ENCODE measurements at regions not wholly inside any gene's neighbourhood (a gene's known extent, or its start where the extent isn't known, plus 50 kb on each side); places are given as distances from the start of the nearest gene placed in this dataset.

DNA sequence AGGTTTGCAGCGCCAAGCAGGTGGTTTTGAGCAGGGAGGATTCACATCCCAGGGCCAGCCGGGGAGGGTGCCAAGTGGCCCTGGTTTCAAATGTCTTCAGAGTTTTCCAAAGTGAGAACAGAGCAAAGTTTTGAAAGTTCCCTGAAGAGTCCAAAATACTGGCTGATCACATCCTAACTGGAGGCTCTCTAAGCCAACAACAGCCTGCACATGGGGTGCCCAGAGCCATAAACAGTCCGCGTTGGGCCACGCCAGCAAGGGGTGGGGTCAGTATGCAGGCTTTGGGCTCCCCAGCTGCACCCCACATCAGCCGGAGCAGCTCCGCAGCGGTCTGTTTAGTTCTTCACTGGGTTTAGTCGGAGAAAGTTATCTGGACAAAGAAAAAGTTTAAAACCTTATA lies 150.9 kb downstream of the C16orf95 start (continued):
- no peak for TF ChIP-seq SUPT20H (IDR thresholded peaks at IDR 0.05; ENCODE audit: borderline replicate concordance, control insufficient read depth, low read depth, low read length)
- TF ChIP-seq NFIC (IDR thresholded peaks at IDR 0.05; ENCODE audit: low read depth, low read length): no peak
- TF ChIP-seq PML (IDR thresholded peaks at IDR 0.05; ENCODE audit: low read length): no peak
- TF ChIP-seq MTA2 (IDR thresholded peaks at IDR 0.05; ENCODE audit: low read depth): no peak
- TF ChIP-seq BRCA1 (IDR thresholded peaks at IDR 0.05; ENCODE audit: low read depth, low read length): no peak
- TF ChIP-seq, protein P1, sequence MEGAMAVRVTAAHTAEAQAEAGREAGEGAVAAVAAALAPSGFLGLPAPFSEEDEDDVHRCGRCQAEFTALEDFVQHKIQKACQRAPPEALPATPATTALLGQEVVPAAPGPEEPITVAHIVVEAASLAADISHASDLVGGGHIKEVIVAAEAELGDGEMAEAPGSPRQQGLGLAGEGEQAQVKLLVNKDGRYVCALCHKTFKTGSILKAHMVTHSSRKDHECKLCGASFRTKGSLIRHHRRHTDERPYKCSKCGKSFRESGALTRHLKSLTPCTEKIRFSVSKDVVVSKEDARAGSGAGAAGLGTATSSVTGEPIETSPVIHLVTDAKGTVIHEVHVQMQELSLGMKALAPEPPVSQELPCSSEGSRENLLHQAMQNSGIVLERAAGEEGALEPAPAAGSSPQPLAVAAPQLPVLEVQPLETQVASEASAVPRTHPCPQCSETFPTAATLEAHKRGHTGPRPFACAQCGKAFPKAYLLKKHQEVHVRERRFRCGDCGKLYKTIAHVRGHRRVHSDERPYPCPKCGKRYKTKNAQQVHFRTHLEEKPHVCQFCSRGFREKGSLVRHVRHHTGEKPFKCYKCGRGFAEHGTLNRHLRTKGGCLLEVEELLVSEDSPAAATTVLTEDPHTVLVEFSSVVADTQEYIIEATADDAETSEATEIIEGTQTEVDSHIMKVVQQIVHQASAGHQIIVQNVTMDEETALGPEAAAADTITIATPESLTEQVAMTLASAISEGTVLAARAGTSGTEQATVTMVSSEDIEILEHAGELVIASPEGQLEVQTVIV (IDR thresholded peaks at IDR 0.05; ENCODE audit: borderline replicate concordance, partially characterized antibody): no peak
- TF ChIP-seq RB1 (IDR thresholded peaks at IDR 0.05; ENCODE audit: borderline replicate concordance): no peak

DNA sequence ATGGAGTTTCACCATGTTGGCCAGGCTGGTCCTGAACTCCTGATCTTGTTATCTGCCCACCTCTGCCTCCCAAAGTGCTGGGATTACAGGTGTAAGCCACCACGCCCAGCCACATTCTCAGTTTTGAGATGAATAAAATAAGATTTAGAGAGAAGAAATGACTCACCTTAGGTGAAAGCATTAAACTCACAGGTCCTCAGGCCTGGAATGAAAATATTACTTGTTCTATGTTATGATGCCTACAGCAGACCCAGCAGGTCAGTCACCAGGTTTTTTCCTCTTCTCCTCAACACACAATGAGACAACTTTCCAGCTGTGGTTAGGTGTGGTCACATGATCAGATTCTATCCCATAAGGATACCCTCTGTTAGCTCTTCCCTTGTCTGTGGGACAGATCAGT lies 150.3 kb downstream of the C16orf95 start:
- ChIA-PET POLR2A (no interaction called here), SMC1A (ENCODE audit: uncharacterized antibody, unreplicated experiment) (no interaction called here), CTCF (no interaction called here), RAD21 (ENCODE audit: unreplicated experiment) (no interaction called here)
- H3K27ac ChIP-seq (ENCODE audit: control insufficient read depth, insufficient read depth): no peak overlapping the region
- no peak overlapping the region for H3K9ac ChIP-seq (ENCODE audit: control insufficient read depth, insufficient read depth, low read length)
- H3K4me3 ChIP-seq: no peak overlapping the region
- no peaks in the 10 kb centered on the region for H4K20me1 ChIP-seq (ENCODE audit: control insufficient read depth, insufficient read depth)
- WGBS (ENCODE audit: insufficient coverage, insufficient replicate concordance, low lambda C conversion rate, missing lambda C conversion rate): 0% methylated on average over 1 of the region's 1 CpG
- BruUV-seq (replicated peaks): no TSS peak
- H2AFZ ChIP-seq (ENCODE audit: control insufficient read depth, low read depth, low read length): no peak overlapping the region
- H3K36me3 ChIP-seq (ENCODE audit: control insufficient read depth in 2 of 2, insufficient read depth in 2 of 2, low read length in 1 of 2): no peaks in the 10 kb centered on the region
- H3K79me2 ChIP-seq (ENCODE audit: control insufficient read depth, insufficient read depth, low read length): no peaks in the 10 kb centered on the region
- intact Hi-C loops (cut with micrococcal nuclease; ENCODE audit: unreplicated experiment): no loop called here
- no peak overlapping the region for H3K4me2 ChIP-seq (ENCODE audit: control insufficient read depth, insufficient read depth)
- no peaks in the 10 kb centered on the region for H3K4me1 ChIP-seq (ENCODE audit: control insufficient read depth, insufficient read depth, low read length)
- no peak for TF ChIP-seq SMARCA5 (IDR thresholded peaks at IDR 0.05)
- TF ChIP-seq, protein P2, sequence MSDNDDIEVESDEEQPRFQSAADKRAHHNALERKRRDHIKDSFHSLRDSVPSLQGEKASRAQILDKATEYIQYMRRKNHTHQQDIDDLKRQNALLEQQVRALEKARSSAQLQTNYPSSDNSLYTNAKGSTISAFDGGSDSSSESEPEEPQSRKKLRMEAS (IDR thresholded peaks at IDR 0.05; ENCODE audit: low read depth, low read length): no peak
- TF ChIP-seq NFYB (IDR thresholded peaks at IDR 0.05; ENCODE audit: insufficient read depth, low read depth, low read length): no peak
- TF ChIP-seq SRF (IDR thresholded peaks at IDR 0.05; ENCODE audit: low read depth in 2 of 2, low read length in 2 of 2): no peak
- no peak for TF ChIP-seq CBFB (IDR thresholded peaks at IDR 0.05; ENCODE audit: low read depth)
- TF ChIP-seq TARDBP (IDR thresholded peaks at IDR 0.05; ENCODE audit: borderline replicate concordance): no peak
- TF ChIP-seq, protein P3, sequence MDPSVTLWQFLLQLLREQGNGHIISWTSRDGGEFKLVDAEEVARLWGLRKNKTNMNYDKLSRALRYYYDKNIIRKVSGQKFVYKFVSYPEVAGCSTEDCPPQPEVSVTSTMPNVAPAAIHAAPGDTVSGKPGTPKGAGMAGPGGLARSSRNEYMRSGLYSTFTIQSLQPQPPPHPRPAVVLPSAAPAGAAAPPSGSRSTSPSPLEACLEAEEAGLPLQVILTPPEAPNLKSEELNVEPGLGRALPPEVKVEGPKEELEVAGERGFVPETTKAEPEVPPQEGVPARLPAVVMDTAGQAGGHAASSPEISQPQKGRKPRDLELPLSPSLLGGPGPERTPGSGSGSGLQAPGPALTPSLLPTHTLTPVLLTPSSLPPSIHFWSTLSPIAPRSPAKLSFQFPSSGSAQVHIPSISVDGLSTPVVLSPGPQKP (IDR thresholded peaks at IDR 0.05; ENCODE audit: low read depth, low read length): no peak
- TF ChIP-seq BACH1 (IDR thresholded peaks at IDR 0.05; ENCODE audit: borderline replicate concordance): no peak
- TF ChIP-seq, protein P4, sequence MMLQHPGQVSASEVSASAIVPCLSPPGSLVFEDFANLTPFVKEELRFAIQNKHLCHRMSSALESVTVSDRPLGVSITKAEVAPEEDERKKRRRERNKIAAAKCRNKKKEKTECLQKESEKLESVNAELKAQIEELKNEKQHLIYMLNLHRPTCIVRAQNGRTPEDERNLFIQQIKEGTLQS (IDR thresholded peaks at IDR 0.05; ENCODE audit: borderline replicate concordance, extremely low read depth, low read depth, low read length): no peak
- TF ChIP-seq ZNF217 (IDR thresholded peaks at IDR 0.05): no peak
- H3K9me3 ChIP-seq (replicated peaks; ENCODE audit: control insufficient read depth, insufficient read depth, low read length): no peaks in the 10 kb centered on the region
- in situ Hi-C loops (cut with MboI): no loop called here
- H3K27me3 ChIP-seq (replicated peaks in 1 of 2; ENCODE audit: control insufficient read depth in 2 of 2, insufficient read depth in 2 of 2, low read length in 1 of 2): no peaks in the 10 kb centered on the region
- FAIRE-seq: no peak
- ATAC-seq: no peak
- no peak for DNase-seq (ENCODE audit: low read depth, low spot score)
